CD4-positive, alpha-beta memory T cell (primary cell): ENCODE measurements at regions not wholly inside any gene's neighbourhood (a gene's known extent, or its start where the extent isn't known, plus 50 kb on each side); places are given as distances from the start of the nearest gene placed in this dataset.
A peak's percentile ranks its signal among the peaks of the same experiment; 100 is the strongest.
"Not testable (repeated sequence)": the region's sequence is repeated elsewhere in the genome, so short reads cannot be mapped to it uniquely, and the experiment has no call there.

Source experiments
- CTCF ChIA-PET: fragments of 350-600 bp; sonication (Branson Sonifier 250); formaldehyde crosslinking; loops from one replicate; lab custom pipeline; 2021; ENCODE audit warnings: inconsistent platforms; ENCODE audit not compliant: partially characterized antibody; lab: Charles Lee
- POLR2A ChIA-PET: fragments of 350-600 bp; sonication (Branson Sonifier 250); formaldehyde crosslinking; loops from one replicate; lab custom pipeline; 2021; ENCODE audit not compliant: partially characterized antibody; lab: Charles Lee
- DNase-seq, 5 donors: peaks; one replicate each; pipeline versions ENCODE4 v3.0.0 to v3.0.0-alpha.2; 2020 to 2022; ENCODE audit warnings: mixed read lengths in 1 of 5
- H3K27ac ChIP-seq: one replicate; pipeline ENCODE4 v1.7.0; 2013; ENCODE audit warnings: low read depth, low read length
- H3K27me3 ChIP-seq: 2 replicates; pipeline ENCODE4 v1.7.0; 2013; ENCODE audit warnings: mild to moderate bottlenecking, low read length, moderate library complexity; ENCODE audit not compliant: insufficient read depth
- H3K36me3 ChIP-seq: 2 replicates; pipeline ENCODE4 v1.7.0; 2013; ENCODE audit warnings: mild to moderate bottlenecking, low read length, moderate library complexity; ENCODE audit not compliant: insufficient read depth
- H3K4me1 ChIP-seq: 2 replicates; pipeline ENCODE4 v1.7.0; 2013; ENCODE audit warnings: mild to moderate bottlenecking, low read length, moderate library complexity; ENCODE audit not compliant: insufficient read depth
- H3K4me3 ChIP-seq, 2 donors: one replicate each; pipeline ENCODE4 v1.7.0; 2013; ENCODE audit warnings: low read length in 2 of 2, mild to moderate bottlenecking in 1 of 2
- H3K9me3 ChIP-seq, 2 donors: one replicate each; pipeline ENCODE4 v1.7.0; 2013; ENCODE audit warnings: low read length in 2 of 2, control low read depth in 1 of 2; ENCODE audit not compliant: control insufficient read depth in 1 of 2
- H3K27ac Mint-ChIP-seq, 7 donors: one replicate each; pipeline ENCODE4 v1.8.0; 2020 to 2021; ENCODE audit warnings: mixed read lengths in 7 of 7, mild to moderate bottlenecking in 6 of 7, inconsistent platforms in 3 of 7, moderate library complexity in 3 of 7
- H3K27me3 Mint-ChIP-seq, 2 donors: one replicate each; pipeline ENCODE4 v1.8.0; 2020 to 2021; ENCODE audit warnings: mixed read lengths in 2 of 2
- H3K36me3 Mint-ChIP-seq, 2 donors: one replicate each; pipeline ENCODE4 v1.8.0; 2020 to 2021; ENCODE audit warnings: mixed read lengths in 2 of 2, inconsistent platforms in 1 of 2, mild to moderate bottlenecking in 1 of 2
- H3K4me1 Mint-ChIP-seq, 4 donors: one replicate each; pipeline ENCODE4 v1.8.0; 2020 to 2021; ENCODE audit warnings: mixed read lengths in 4 of 4, mild to moderate bottlenecking in 1 of 4
- H3K4me3 Mint-ChIP-seq, 8 donors: one replicate each; pipeline ENCODE4 v1.8.0; 2020 to 2021; ENCODE audit warnings: mixed read lengths in 8 of 8, mild to moderate bottlenecking in 7 of 8, moderate library complexity in 6 of 8, inconsistent platforms in 3 of 8
- H3K9me3 Mint-ChIP-seq, 8 donors: one replicate each; pipeline ENCODE4 v1.8.0; 2020 to 2021; ENCODE audit warnings: mixed read lengths in 8 of 8, mild to moderate bottlenecking in 5 of 8, inconsistent platforms in 3 of 8, moderate library complexity in 1 of 8
- intact Hi-C: fragments of 100-400 bp; cut with micrococcal nuclease; formaldehyde crosslinking; loops from one replicate; pipeline ENCODE4 v1.15.1; 2023

DNA sequence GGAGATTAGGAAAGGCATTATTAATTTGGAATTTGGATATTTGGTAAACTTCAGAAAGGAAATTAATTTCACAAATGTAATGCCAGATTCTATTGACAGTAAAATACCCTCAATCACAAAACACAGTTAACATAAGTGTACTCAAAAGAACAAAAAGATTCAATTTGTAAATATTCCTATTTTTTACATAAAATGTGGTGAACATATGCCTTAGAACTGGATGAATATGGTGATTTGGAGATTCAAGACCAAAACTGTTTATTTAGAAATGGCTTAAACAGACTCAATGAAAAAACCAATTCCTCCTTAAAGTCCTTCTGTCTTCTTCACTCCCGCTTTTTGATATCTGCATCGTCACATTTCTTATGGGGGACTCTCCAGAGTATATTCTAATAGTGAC, 417.6 kb upstream of the TENM3 start:
- ChIA-PET CTCF (no interaction called here), POLR2A (no interaction called here)
- Histone ChIP-seq H3K9me3 (no peaks in the 10 kb centered on the region), H3K4me1 (no peaks in the 10 kb centered on the region), H3K27me3 (no peaks in the 10 kb centered on the region), H3K4me3 (no peak overlapping the region), H3K36me3 (no peaks in the 10 kb centered on the region), H3K27ac (no peak overlapping the region)
- Mint-ChIP-seq H3K4me1 (no peaks in the 10 kb centered on the region), H3K9me3 (peaks cover 0 to 6% (median 3%) of the 10 kb centered on the region in 8 donors), H3K27me3 (no peaks in the 10 kb centered on the region), H3K36me3 (no peaks in the 10 kb centered on the region), H3K4me3 (no peak overlapping the region), H3K27ac (no peak overlapping the region)
- no peak for DNase-seq
- intact Hi-C loops = no loop called here

DNA sequence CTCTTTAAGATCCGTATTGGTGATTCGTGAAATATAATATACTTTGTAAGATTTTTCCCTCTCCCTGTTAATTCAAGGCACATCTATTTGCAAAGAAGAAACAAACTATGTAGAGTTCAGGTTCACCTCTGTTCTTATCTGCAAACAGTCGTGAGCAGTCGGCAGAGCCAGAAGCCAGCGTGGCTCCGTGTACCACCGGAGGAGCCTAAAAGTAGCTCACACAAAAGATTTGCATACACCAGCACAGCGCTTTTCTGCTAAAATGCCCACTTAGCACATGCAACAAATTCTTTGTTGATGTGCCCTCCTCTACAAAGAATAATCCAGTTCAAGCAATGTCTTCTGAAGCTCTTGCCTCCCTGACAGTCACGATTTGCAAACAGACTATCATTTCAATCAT, 416.0 kb upstream of the TENM3 start:
- Mint-ChIP-seq H3K36me3 (no peaks in the 10 kb centered on the region), H3K4me1 (no peaks in the 10 kb centered on the region), H3K27me3 (no peaks in the 10 kb centered on the region), H3K4me3 (no peak overlapping the region), H3K9me3 (peaks cover 0 to 6% (median 3%) of the 10 kb centered on the region in 8 donors), H3K27ac (no peak overlapping the region)
- intact Hi-C loops = no loop called here
- no peaks in the 10 kb centered on the region for H3K9me3 ChIP-seq
- no peaks in the 10 kb centered on the region for H3K4me1 ChIP-seq
- ChIA-PET CTCF (no interaction called here), POLR2A (no interaction called here)
- H3K27ac ChIP-seq = no peak overlapping the region
- H3K36me3 ChIP-seq = no peaks in the 10 kb centered on the region
- DNase-seq = no peak
- no peak overlapping the region for H3K4me3 ChIP-seq
- no peaks in the 10 kb centered on the region for H3K27me3 ChIP-seq

DNA sequence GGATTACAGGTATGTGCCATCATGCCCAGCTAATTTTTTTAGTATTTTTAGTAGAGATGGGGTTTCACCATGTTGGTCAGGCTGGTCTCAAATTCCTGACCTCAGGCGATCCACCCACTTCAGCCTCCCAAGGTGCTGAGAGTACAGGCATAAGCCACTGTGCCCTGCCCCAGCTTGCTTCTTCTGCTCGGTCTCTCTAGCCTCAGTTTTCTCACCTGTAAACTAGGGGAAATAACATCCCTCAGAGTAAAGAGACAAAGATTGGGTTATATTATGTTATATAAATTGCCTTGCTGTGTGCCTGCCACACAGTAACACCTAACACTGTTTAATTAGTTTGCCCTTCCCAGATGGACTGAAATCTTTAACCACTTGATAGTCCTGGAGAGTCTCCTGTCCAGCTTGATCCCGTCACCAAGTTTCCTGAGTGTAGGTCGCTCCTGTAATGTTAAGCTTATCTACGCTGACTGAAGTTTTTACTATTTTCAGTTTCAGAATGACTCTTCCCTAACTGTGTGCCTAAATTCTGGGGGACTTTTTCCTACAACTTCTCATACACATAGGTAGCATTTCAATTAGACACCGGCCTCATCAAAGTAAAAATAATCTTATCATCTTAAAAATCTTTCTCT, 412.7 kb upstream of the TENM3 start:
- intact Hi-C loops = no loop called here
- no peak overlapping the region for H3K4me3 Mint-ChIP-seq
- H3K9me3 ChIP-seq = no peaks in the 10 kb centered on the region
- no peak overlapping the region for H3K27ac Mint-ChIP-seq
- no peaks in the 10 kb centered on the region for H3K36me3 Mint-ChIP-seq
- H3K9me3 Mint-ChIP-seq = peaks cover 0 to 10% (median 3%) of the 10 kb centered on the region in 8 donors
- CTCF ChIA-PET = no interaction called here
- H3K27ac ChIP-seq = no peak overlapping the region
- POLR2A ChIA-PET = no interaction called here
- H3K4me3 ChIP-seq = no peak overlapping the region
- no peaks in the 10 kb centered on the region for H3K4me1 ChIP-seq
- H3K27me3 Mint-ChIP-seq = no peaks in the 10 kb centered on the region
- no peaks in the 10 kb centered on the region for H3K27me3 ChIP-seq
- H3K4me1 Mint-ChIP-seq = no peaks in the 10 kb centered on the region
- no peak for DNase-seq
- H3K36me3 ChIP-seq = no peaks in the 10 kb centered on the region

GRCh38 chr4:181834071-181834470, 409.1 kb upstream of the TENM3 start:
- Mint-ChIP-seq H3K27me3 (no peaks in the 10 kb centered on the region), H3K4me3 (no peak overlapping the region), H3K9me3 (peaks cover 0 to 8% (median 3%) of the 10 kb centered on the region in 8 donors), H3K27ac (no peak overlapping the region), H3K36me3 (no peaks in the 10 kb centered on the region), H3K4me1 (no peaks in the 10 kb centered on the region)
- H3K9me3 ChIP-seq = no peaks in the 10 kb centered on the region
- no peak overlapping the region for H3K4me3 ChIP-seq
- no peaks in the 10 kb centered on the region for H3K27me3 ChIP-seq
- H3K27ac ChIP-seq = no peak overlapping the region
- no peaks in the 10 kb centered on the region for H3K36me3 ChIP-seq
- CTCF ChIA-PET = no interaction called here
- no peaks in the 10 kb centered on the region for H3K4me1 ChIP-seq
- no peak for DNase-seq
- intact Hi-C loops = no loop called here
- POLR2A ChIA-PET = no interaction called here

DNA sequence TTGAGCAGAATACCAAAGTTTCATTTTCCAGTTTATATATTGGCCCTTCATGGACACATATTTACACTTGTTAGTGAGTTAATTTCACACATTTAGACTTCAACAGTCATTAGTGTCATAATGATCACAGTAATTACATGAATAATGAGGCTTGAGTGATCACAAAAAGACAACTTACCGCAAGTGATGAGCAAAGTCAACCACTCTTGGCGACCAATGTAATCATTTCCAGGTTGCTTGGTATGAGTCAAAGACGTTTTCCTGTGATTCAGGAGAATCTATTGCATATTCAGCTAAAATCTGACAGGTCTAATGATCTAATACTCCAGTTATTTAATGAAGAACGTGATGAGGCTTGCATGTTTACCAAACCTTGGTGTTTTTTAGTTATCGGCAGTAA, 407.9 kb upstream of the TENM3 start:
- intact Hi-C loops = no loop called here
- CTCF ChIA-PET = no interaction called here
- Mint-ChIP-seq H3K4me1 (no peaks in the 10 kb centered on the region), H3K9me3 (peaks cover 0 to 8% (median 6%) of the 10 kb centered on the region in 8 donors), H3K27ac (peak overlapping the region in 1 of 7 donors; percentile 7), H3K4me3 (no peak overlapping the region), H3K27me3 (no peaks in the 10 kb centered on the region), H3K36me3 (no peaks in the 10 kb centered on the region)
- H3K4me3 ChIP-seq = no peak overlapping the region
- no peaks in the 10 kb centered on the region for H3K9me3 ChIP-seq
- H3K4me1 ChIP-seq = no peaks in the 10 kb centered on the region
- H3K27ac ChIP-seq = no peak overlapping the region
- no peak for DNase-seq
- no peaks in the 10 kb centered on the region for H3K36me3 ChIP-seq
- no peaks in the 10 kb centered on the region for H3K27me3 ChIP-seq
- POLR2A ChIA-PET = no interaction called here

DNA sequence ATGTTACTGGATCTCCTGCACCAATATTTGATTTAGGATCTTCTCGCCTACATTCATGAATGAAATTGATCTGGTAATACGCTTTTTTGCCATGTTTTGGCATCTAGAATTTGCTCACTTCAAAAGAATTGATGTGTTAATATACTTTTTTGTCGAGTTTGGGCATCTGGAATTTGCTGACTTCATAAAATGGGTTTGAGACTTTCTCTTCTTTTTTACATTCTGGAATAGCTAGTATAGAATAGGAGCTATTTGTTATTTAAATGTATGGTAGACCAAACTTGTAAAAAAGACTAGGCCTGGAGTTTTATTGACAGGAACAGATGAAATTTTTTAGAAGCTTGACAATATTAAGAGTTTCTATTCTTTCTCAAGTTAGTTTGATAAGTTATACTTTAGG, 404.9 kb upstream of the TENM3 start:
- Mint-ChIP-seq H3K27me3 (no peaks in the 10 kb centered on the region), H3K36me3 (no peaks in the 10 kb centered on the region), H3K4me1 (no peaks in the 10 kb centered on the region), H3K4me3 (no peak overlapping the region), H3K27ac (no peak overlapping the region), H3K9me3 (peaks cover 0 to 11% (median 4%) of the 10 kb centered on the region in 8 donors)
- intact Hi-C loops = no loop called here
- ChIA-PET CTCF (no interaction called here), POLR2A (no interaction called here)
- no peak overlapping the region for H3K4me3 ChIP-seq
- DNase-seq = no peak
- H3K4me1 ChIP-seq = no peaks in the 10 kb centered on the region
- no peaks in the 10 kb centered on the region for H3K36me3 ChIP-seq
- H3K9me3 ChIP-seq = no peaks in the 10 kb centered on the region
- no peak overlapping the region for H3K27ac ChIP-seq
- no peaks in the 10 kb centered on the region for H3K27me3 ChIP-seq

- CTCF ChIA-PET, H3K4me3 ChIP-seq, H3K36me3 ChIP-seq, H3K27me3 ChIP-seq, H3K27ac Mint-ChIP-seq, DNase-seq, H3K9me3 ChIP-seq, H3K4me1 ChIP-seq, H3K4me1 Mint-ChIP-seq, H3K27ac ChIP-seq, H3K36me3 Mint-ChIP-seq, H3K4me3 Mint-ChIP-seq, POLR2A ChIA-PET, intact Hi-C loops, H3K27me3 Mint-ChIP-seq: not testable (repeated sequence)
- H3K9me3 Mint-ChIP-seq = peaks cover 0 to 12% (median 3%) of the 10 kb centered on the region in 8 donors
Observed at GRCh38 chr4:181843797-181844196, 399.4 kb upstream of the TENM3 start.

DNA sequence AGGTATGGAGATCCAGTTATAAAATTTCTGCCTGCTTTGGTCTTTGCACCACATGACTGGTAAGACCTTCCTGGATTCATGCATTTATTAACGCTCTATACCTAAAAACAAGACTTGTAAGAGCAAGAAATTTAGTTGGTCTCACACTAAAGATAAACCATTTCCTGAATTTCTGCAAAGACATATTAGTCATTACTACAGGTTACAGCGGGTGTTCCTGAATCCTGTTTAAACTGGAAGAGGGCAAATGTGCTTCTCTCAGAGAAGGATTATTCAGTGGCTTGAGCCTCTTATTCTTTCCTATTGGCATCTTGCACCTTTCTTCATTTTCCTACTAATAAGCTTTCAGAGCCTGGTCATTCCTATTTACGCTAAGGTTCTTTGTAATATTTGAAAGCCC, 397.6 kb upstream of the TENM3 start:
- ChIA-PET CTCF (no interaction called here), POLR2A (no interaction called here)
- no peaks in the 10 kb centered on the region for H3K9me3 ChIP-seq
- H3K36me3 ChIP-seq = no peaks in the 10 kb centered on the region
- H3K4me3 Mint-ChIP-seq = no peak overlapping the region
- DNase-seq = no peak
- H3K9me3 Mint-ChIP-seq = peaks cover 0 to 8% (median 3%) of the 10 kb centered on the region in 8 donors
- no peaks in the 10 kb centered on the region for H3K27me3 ChIP-seq
- intact Hi-C loops = no loop called here
- H3K27ac Mint-ChIP-seq = no peak overlapping the region
- no peak overlapping the region for H3K4me3 ChIP-seq
- H3K27me3 Mint-ChIP-seq = no peaks in the 10 kb centered on the region
- H3K4me1 Mint-ChIP-seq = no peaks in the 10 kb centered on the region
- H3K27ac ChIP-seq = no peak overlapping the region
- H3K36me3 Mint-ChIP-seq = no peaks in the 10 kb centered on the region
- H3K4me1 ChIP-seq = no peaks in the 10 kb centered on the region
